Naive thymus-derived CD8-positive, alpha-beta T cell (primary cell): ENCODE measurements at regions not wholly inside any gene's neighbourhood (a gene's known extent, or its start where the extent isn't known, plus 50 kb on each side); places are given as distances from the start of the nearest gene placed in this dataset.
"Not testable (repeated sequence)": the region's sequence is repeated elsewhere in the genome, so short reads cannot be mapped to it uniquely, and the experiment has no call there.

Source experiments
- ATAC-seq, 2 donors: fragments of 150-1000 bp; cut with Tn5 transposase in 1 of 2; sonication (Bioruptor Pico), chemical (Tn5 transposase) in 1 of 2; 1 replicate in 1 of 2; 2 replicates in 1 of 2; pipeline ENCODE4 v1.10.0; 2021; ENCODE audit warnings: mild to moderate bottlenecking in 2 of 2, moderate library complexity in 2 of 2
- POLR2A ChIA-PET: fragments of 350-600 bp; sonication (Branson Sonifier 250); formaldehyde crosslinking; loops from one replicate; lab custom pipeline; 2021; ENCODE audit warnings: antibody characterized with exemption; lab: Charles Lee
- DNase-seq, 10 donors: peaks; one replicate each; pipeline versions ENCODE4 v3.0.0 to v3.0.0-alpha.2; 2020 to 2022
- H3K27ac Mint-ChIP-seq, 10 donors: one replicate each; pipeline ENCODE4 v1.8.0; 2020 to 2022; ENCODE audit warnings: mild to moderate bottlenecking in 10 of 10, mixed read lengths in 10 of 10, moderate library complexity in 4 of 10, inconsistent platforms in 1 of 10
- H3K27me3 Mint-ChIP-seq, 5 donors: one replicate each; pipeline ENCODE4 v1.8.0; 2021 to 2022; ENCODE audit warnings: mixed read lengths in 5 of 5
- H3K36me3 Mint-ChIP-seq, 3 donors: one replicate each; pipeline ENCODE4 v1.8.0; 2020 to 2022; ENCODE audit warnings: mixed read lengths in 3 of 3, mild to moderate bottlenecking in 2 of 3, inconsistent platforms in 1 of 3
- H3K4me1 Mint-ChIP-seq, 4 donors: one replicate each; pipeline ENCODE4 v1.8.0; 2021 to 2022; ENCODE audit warnings: mixed read lengths in 4 of 4
- H3K4me3 Mint-ChIP-seq, 10 donors: one replicate each; pipeline ENCODE4 v1.8.0; 2020 to 2022; ENCODE audit warnings: mild to moderate bottlenecking in 10 of 10, mixed read lengths in 10 of 10, moderate library complexity in 6 of 10, inconsistent platforms in 1 of 10
- H3K9me3 Mint-ChIP-seq, 9 donors: one replicate each; pipeline ENCODE4 v1.8.0; 2020 to 2022; ENCODE audit warnings: mixed read lengths in 9 of 9, mild to moderate bottlenecking in 3 of 9, inconsistent platforms in 1 of 9, moderate library complexity in 1 of 9

- ATAC-seq (no peak), DNase-seq (no peak)
- Mint-ChIP-seq H3K4me1 (no peaks in the 10 kb centered on the region), H3K36me3 (no peaks in the 10 kb centered on the region), H3K27me3 (no peaks in the 10 kb centered on the region), H3K9me3 (peaks cover 0 to 28% (median 9%) of the 10 kb centered on the region in 9 donors), H3K27ac (no peak overlapping the region), H3K4me3 (no peak overlapping the region)
- POLR2A ChIA-PET = no interaction called here
Observed at GRCh38 chr10:53441843-53442242, 669.3 kb upstream of the MBL2 start.

- H3K27me3 Mint-ChIP-seq = no peaks in the 10 kb centered on the region
Observed at GRCh38 chr10:53440601-53441000, 668.0 kb upstream of the MBL2 start.

GRCh38 chr10:53439075-53439474 is 666.5 kb upstream of the MBL2 start:
- peaks cover 0 to 36% (median 11%) of the 10 kb centered on the region in 9 donors for H3K9me3 Mint-ChIP-seq
- not testable (repeated sequence) for ATAC-seq, H3K36me3 Mint-ChIP-seq, H3K4me1 Mint-ChIP-seq, H3K27ac Mint-ChIP-seq, DNase-seq, H3K4me3 Mint-ChIP-seq, H3K27me3 Mint-ChIP-seq
- POLR2A ChIA-PET = interaction anchor here (0.6 kb wide), 1 partner anchor 15 kb away, joined by 3 read pairs; no protein-coding TSS in a partner anchor

More at GRCh38 chr10:53440601-53441000, 668.0 kb upstream of the MBL2 start:
- H3K27ac Mint-ChIP-seq = no peak overlapping the region
- ATAC-seq = no peak
- H3K4me1 Mint-ChIP-seq = no peaks in the 10 kb centered on the region
- H3K4me3 Mint-ChIP-seq = no peak overlapping the region
- H3K36me3 Mint-ChIP-seq = no peaks in the 10 kb centered on the region
- peaks cover 0 to 36% (median 11%) of the 10 kb centered on the region in 9 donors for H3K9me3 Mint-ChIP-seq
- no peak for DNase-seq
- POLR2A ChIA-PET = no interaction called here

- Mint-ChIP-seq H3K36me3 (no peaks in the 10 kb centered on the region), H3K4me3 (no peak overlapping the region), H3K4me1 (no peaks in the 10 kb centered on the region), H3K9me3 (peaks cover 0 to 39% (median 8%) of the 10 kb centered on the region in 9 donors), H3K27ac (no peak overlapping the region), H3K27me3 (no peaks in the 10 kb centered on the region)
- no peak for ATAC-seq
- no peak for DNase-seq
- POLR2A ChIA-PET = no interaction called here
Observed at GRCh38 chr10:53434413-53434812, 661.8 kb upstream of the MBL2 start.

GRCh38 chr10:53432035-53432434 is 659.5 kb upstream of the MBL2 start:
- H3K4me3 Mint-ChIP-seq = no peak overlapping the region
- H3K9me3 Mint-ChIP-seq = peaks cover 0 to 28% (median 6%) of the 10 kb centered on the region in 9 donors
- H3K27me3 Mint-ChIP-seq = no peaks in the 10 kb centered on the region

GRCh38 chr10:53430974-53431373 is 658.4 kb upstream of the MBL2 start:
- Mint-ChIP-seq H3K9me3 (peaks cover 0 to 22% (median 6%) of the 10 kb centered on the region in 9 donors), H3K4me3 (no peak overlapping the region), H3K4me1 (no peaks in the 10 kb centered on the region), H3K36me3 (no peaks in the 10 kb centered on the region), H3K27me3 (no peaks in the 10 kb centered on the region), H3K27ac (no peak overlapping the region)
- DNase-seq (no peak), ATAC-seq (no peak)
- POLR2A ChIA-PET = no interaction called here

More at GRCh38 chr10:53432035-53432434, 659.5 kb upstream of the MBL2 start:
- no peaks in the 10 kb centered on the region for H3K36me3 Mint-ChIP-seq
- POLR2A ChIA-PET = no interaction called here
- no peak overlapping the region for H3K27ac Mint-ChIP-seq
- ATAC-seq (no peak), DNase-seq (no peak)
- no peaks in the 10 kb centered on the region for H3K4me1 Mint-ChIP-seq

GRCh38 chr10:53430127-53430891 is 657.7 kb upstream of the MBL2 start:
- no peak for ATAC-seq
- no peaks in the 10 kb centered on the region for H3K4me1 Mint-ChIP-seq
- H3K36me3 Mint-ChIP-seq = no peaks in the 10 kb centered on the region
- no peak for DNase-seq
- H3K27me3 Mint-ChIP-seq = no peaks in the 10 kb centered on the region
- H3K4me3 Mint-ChIP-seq = no peak overlapping the region
- H3K27ac Mint-ChIP-seq = no peak overlapping the region
- peaks cover 0 to 22% (median 6%) of the 10 kb centered on the region in 9 donors for H3K9me3 Mint-ChIP-seq
- POLR2A ChIA-PET = no interaction called here

- ATAC-seq = no peak
- POLR2A ChIA-PET = no interaction called here
- no peak for DNase-seq
- Mint-ChIP-seq H3K36me3 (no peaks in the 10 kb centered on the region), H3K9me3 (peaks cover 0 to 26% (median 10%) of the 10 kb centered on the region in 9 donors), H3K4me1 (no peaks in the 10 kb centered on the region), H3K27ac (no peak overlapping the region), H3K4me3 (no peak overlapping the region), H3K27me3 (no peaks in the 10 kb centered on the region)
Observed at GRCh38 chr10:53422223-53422888, 649.8 kb upstream of the MBL2 start.

- H3K4me3 Mint-ChIP-seq = no peak overlapping the region
- no peaks in the 10 kb centered on the region for H3K27me3 Mint-ChIP-seq
- no peak overlapping the region for H3K27ac Mint-ChIP-seq
- DNase-seq (no peak), ATAC-seq (no peak)
- H3K36me3 Mint-ChIP-seq = no peaks in the 10 kb centered on the region
- peaks cover 6 to 35% (median 8%) of the 10 kb centered on the region in 9 donors for H3K9me3 Mint-ChIP-seq
- no peaks in the 10 kb centered on the region for H3K4me1 Mint-ChIP-seq
- POLR2A ChIA-PET = no interaction called here
Observed at GRCh38 chr10:53412651-53413050, 640.1 kb upstream of the MBL2 start.

- Mint-ChIP-seq H3K4me3 (no peak overlapping the region), H3K27me3 (no peaks in the 10 kb centered on the region), H3K36me3 (no peaks in the 10 kb centered on the region), H3K27ac (no peak overlapping the region), H3K4me1 (no peaks in the 10 kb centered on the region), H3K9me3 (peaks cover 0 to 16% (median 2%) of the 10 kb centered on the region in 9 donors)
- DNase-seq (no peak), ATAC-seq (no peak)
- POLR2A ChIA-PET = no interaction called here
Observed at GRCh38 chr10:53406532-53406931, 633.9 kb upstream of the MBL2 start.

- H3K9me3 Mint-ChIP-seq = peaks cover 0 to 19% (median 6%) of the 10 kb centered on the region in 9 donors
- no peak for DNase-seq
- no peak overlapping the region for H3K27ac Mint-ChIP-seq
- H3K36me3 Mint-ChIP-seq = no peaks in the 10 kb centered on the region
- POLR2A ChIA-PET = no interaction called here
- no peak overlapping the region for H3K4me3 Mint-ChIP-seq
- H3K4me1 Mint-ChIP-seq = no peaks in the 10 kb centered on the region
- ATAC-seq = no peak
- no peaks in the 10 kb centered on the region for H3K27me3 Mint-ChIP-seq
Observed at GRCh38 chr10:53403688-53404087, 631.1 kb upstream of the MBL2 start.

GRCh38 chr10:53402594-53402993 is 630.0 kb upstream of the MBL2 start:
- Mint-ChIP-seq H3K27me3 (no peaks in the 10 kb centered on the region), H3K4me1 (no peaks in the 10 kb centered on the region), H3K4me3 (no peak overlapping the region), H3K9me3 (peaks cover 0 to 19% (median 6%) of the 10 kb centered on the region in 9 donors), H3K27ac (no peak overlapping the region), H3K36me3 (no peaks in the 10 kb centered on the region)
- DNase-seq (no peak), ATAC-seq (no peak)
- POLR2A ChIA-PET = no interaction called here

GRCh38 chr10:53401536-53401935 is 629.0 kb upstream of the MBL2 start:
- Mint-ChIP-seq H3K27ac (no peak overlapping the region), H3K4me1 (no peaks in the 10 kb centered on the region), H3K27me3 (no peaks in the 10 kb centered on the region), H3K4me3 (no peak overlapping the region), H3K9me3 (peaks cover 0 to 22% (median 11%) of the 10 kb centered on the region in 9 donors), H3K36me3 (no peaks in the 10 kb centered on the region)
- ATAC-seq (no peak), DNase-seq (no peak)
- POLR2A ChIA-PET = no interaction called here
